Upper lobe of left lung (tissue), 6 donors: ENCODE measurements at regions not wholly inside any gene's neighbourhood (a gene's known extent, or its start where the extent isn't known, plus 50 kb on each side); places are given as distances from the start of the nearest gene placed in this dataset.

Source experiments
- ATAC-seq, 2 donors: fragments of 200-7000 bp; cut with Tn5 transposase; one replicate each; pipeline ENCODE4 v1.9.1; 2022; ENCODE audit warnings: mild to moderate bottlenecking in 2 of 2, moderate library complexity in 2 of 2; ENCODE audit not compliant: low FRiP score in 2 of 2
- DNase-seq, 2 donors: peaks; one replicate each; pipeline ENCODE4 v3.0.0-alpha.2; 2019 to 2020
- H3K27ac ChIP-seq, 4 donors: fragments of 200-600 bp; sonication (generic); one replicate each; pipeline ENCODE4 v1.5.1; 2016 to 2019
- H3K27me3 ChIP-seq, 4 donors: fragments of 200-600 bp; sonication (generic); one replicate each; pipeline ENCODE4 v1.5.1; 2017 to 2019
- H3K36me3 ChIP-seq, 4 donors: fragments of 200-600 bp; sonication (generic); one replicate each; pipeline ENCODE4 v1.5.1; 2016 to 2019
- H3K4me1 ChIP-seq, 4 donors: fragments of 200-600 bp; sonication (generic); one replicate each; pipeline ENCODE4 v1.5.1; 2018 to 2019
- H3K4me3 ChIP-seq, 4 donors: fragments of 200-600 bp; sonication (generic); one replicate each; pipeline ENCODE4 v1.5.1; 2017 to 2019; ENCODE audit warnings: mild to moderate bottlenecking in 2 of 4, moderate library complexity in 1 of 4
- H3K9me3 ChIP-seq, 4 donors: fragments of 200-600 bp; sonication (generic); one replicate each; pipeline ENCODE4 v1.5.1; 2018 to 2019
- EP300 ChIP-seq, 4 donors: sonication (generic); formaldehyde crosslinking; IDR thresholded peaks; one replicate each; pipeline ENCODE4 v1.5.1; 2017; ENCODE audit warnings: antibody characterized with exemption in 4 of 4, control low read depth in 2 of 4
- POLR2A ChIP-seq, 4 donors: fragments of 450-650 bp; IDR thresholded peaks; one replicate each; pipeline ENCODE4 v1.5.1; 2016 to 2017; ENCODE audit warnings: antibody characterized with exemption in 4 of 4, mild to moderate bottlenecking in 2 of 4
- POLR2AphosphoS5 ChIP-seq, 2 donors: sonication (generic); formaldehyde crosslinking; IDR thresholded peaks; one replicate each; pipeline ENCODE4 v1.5.1; 2017; ENCODE audit warnings: antibody characterized with exemption in 2 of 2
- WGBS, 2 donors: methylation state at CpG; one replicate each; pipeline ENCODE4 v1.1.5; 2017 to 2018; 5-methylcytosine and 5-hydroxymethylcytosine counted together
- TF ChIP-seq, protein P1 (sequence below), 6 experiments: fragments of 450-650 bp in 4 of 6; fragments of 200-600 bp in 2 of 6; sonication (generic) in 2 of 6; IDR thresholded peaks; one replicate each; pipeline ENCODE4 v1.5.1; 2016 to 2019; ENCODE audit warnings: antibody characterized with exemption in 6 of 6
- donor health status: DM: no; HTN: no; CAD: no; lungs with moderate emphysema.
- donor health status: DM: no; HTN: yes; CAD: no; lungs with severe emphysema.

DNA sequence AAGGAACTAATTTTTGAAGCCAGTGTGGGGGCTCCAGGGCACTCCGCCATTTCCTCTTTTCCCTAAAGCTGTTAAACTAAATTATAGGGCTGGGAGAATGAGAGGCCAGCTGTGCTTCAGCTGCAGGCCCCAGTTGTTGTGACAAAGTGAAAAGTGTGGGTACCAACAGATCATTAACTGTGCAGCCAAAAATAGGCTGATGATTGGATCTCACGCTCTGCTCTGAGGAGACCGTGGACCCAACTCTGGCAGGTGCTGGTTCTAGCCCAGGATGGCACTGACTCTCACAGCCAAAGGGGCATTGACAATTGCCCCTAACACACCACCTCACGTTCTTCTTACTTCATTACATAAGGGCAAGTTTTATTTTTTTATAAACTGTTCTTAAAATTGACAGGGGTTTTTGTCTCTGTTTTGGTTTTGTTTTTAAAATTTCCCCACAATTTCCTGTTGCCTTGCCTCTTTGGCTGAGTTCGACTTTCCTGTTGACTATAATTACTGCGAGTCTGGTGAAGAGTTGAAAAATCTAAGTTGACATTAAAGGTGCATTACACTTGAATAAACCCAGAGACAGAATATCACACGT is 391.0 kb downstream of the FGF9 start:
- ATAC-seq (no peak), DNase-seq (no peak)
- TF ChIP-seq, protein P1, sequence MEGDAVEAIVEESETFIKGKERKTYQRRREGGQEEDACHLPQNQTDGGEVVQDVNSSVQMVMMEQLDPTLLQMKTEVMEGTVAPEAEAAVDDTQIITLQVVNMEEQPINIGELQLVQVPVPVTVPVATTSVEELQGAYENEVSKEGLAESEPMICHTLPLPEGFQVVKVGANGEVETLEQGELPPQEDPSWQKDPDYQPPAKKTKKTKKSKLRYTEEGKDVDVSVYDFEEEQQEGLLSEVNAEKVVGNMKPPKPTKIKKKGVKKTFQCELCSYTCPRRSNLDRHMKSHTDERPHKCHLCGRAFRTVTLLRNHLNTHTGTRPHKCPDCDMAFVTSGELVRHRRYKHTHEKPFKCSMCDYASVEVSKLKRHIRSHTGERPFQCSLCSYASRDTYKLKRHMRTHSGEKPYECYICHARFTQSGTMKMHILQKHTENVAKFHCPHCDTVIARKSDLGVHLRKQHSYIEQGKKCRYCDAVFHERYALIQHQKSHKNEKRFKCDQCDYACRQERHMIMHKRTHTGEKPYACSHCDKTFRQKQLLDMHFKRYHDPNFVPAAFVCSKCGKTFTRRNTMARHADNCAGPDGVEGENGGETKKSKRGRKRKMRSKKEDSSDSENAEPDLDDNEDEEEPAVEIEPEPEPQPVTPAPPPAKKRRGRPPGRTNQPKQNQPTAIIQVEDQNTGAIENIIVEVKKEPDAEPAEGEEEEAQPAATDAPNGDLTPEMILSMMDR (IDR thresholded peaks at IDR 0.05), result no peak
- TF ChIP-seq EP300 (IDR thresholded peaks at IDR 0.05) (no peak), POLR2A (IDR thresholded peaks at IDR 0.05) (no peak), POLR2AphosphoS5 (IDR thresholded peaks at IDR 0.05) (no peak)
- Histone ChIP-seq H3K9me3 (no peaks in the 10 kb centered on the region), H3K4me3 (no peak overlapping the region), H3K27ac (peak overlapping the region; percentile 20 to 72 (median 42)), H3K27me3 (no peaks in the 10 kb centered on the region), H3K36me3 (no peaks in the 10 kb centered on the region), H3K4me1 (no peaks in the 10 kb centered on the region)
- 47 to 49% methylated on average over 7 of the region's 7 CpGs for WGBS, 2 donors

DNA sequence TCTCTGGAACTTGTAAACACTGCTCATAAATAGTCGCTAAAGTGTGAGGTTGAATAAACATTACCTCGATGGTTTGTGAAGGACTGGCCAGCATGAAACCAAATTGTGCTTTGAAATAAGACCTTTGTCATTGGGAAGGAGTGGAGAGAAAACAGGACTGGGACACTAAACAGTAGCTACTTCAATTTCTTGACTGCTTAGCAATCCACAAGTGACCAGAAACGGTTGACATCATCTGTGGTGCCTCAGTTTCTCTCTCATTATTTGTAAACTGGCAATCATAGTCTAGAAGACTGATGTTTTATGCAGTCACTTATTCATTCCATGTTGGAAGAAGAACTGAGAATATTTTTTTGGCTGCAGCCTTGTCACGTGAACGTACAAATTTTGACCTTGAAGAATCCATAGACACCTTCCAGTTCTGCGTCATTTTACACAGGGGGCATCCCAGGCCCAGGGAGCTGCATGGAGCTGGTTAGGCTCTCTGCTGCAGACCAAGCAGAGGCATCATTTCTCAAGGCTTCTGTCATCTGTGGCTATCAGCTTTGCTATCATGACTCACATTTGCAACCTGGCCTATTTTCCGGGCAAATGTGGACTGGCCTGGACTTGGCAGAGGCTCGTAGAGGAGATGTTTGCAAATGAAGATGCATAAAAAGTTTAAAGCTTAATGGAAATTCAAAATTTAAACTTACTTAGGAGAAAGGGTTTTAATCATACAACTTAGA is 391.8 kb downstream of the FGF9 start:
- Histone ChIP-seq H3K4me1 (no peaks in the 10 kb centered on the region), H3K4me3 (no peak overlapping the region), H3K9me3 (no peaks in the 10 kb centered on the region), H3K36me3 (no peaks in the 10 kb centered on the region), H3K27me3 (no peaks in the 10 kb centered on the region), H3K27ac (peak overlapping the region in 1 of 4 donors; percentile 15)
- WGBS, 2 donors, result 59 to 67% methylated on average over 8 of the region's 8 CpGs
- no peak for ATAC-seq
- DNase-seq, result no peak
- TF ChIP-seq POLR2A (IDR thresholded peaks at IDR 0.05) (no peak), EP300 (IDR thresholded peaks at IDR 0.05) (no peak), POLR2AphosphoS5 (IDR thresholded peaks at IDR 0.05) (no peak)
- TF ChIP-seq, protein P1 (IDR thresholded peaks at IDR 0.05), result no peak

DNA sequence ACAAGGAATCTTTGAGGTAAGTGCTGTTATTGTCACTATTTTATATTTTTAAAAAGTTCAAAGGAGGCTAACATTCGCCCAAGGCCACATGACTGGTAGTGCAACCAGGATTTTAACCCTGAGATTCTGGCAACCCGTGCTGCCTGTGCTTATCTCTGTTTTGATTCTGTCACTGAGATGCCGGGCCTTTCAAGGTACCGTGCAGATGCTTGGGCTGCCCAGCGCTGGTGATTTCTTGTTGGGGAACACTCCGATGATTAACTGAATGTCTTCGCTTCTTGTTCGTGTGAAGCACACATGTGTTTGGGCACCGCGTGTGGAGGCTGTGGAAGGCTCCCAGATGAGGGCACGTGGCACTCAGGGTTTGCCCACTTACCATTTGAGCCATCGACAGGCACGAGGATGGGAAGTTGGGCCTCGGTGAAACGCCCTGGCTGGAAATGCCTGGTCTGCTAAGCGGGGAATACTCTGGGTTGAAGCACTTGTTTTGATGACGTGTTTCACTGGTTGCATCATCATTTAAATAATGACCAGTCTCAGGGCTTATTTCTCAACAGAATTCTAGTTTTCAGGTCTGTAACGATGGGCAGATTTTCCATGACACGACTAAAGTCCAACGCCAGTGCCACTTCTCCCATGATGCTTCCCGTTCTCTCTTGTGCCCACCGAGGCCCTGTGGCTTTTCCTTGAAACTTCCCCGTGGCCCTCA is 392.7 kb downstream of the FGF9 start:
- H3K4me1 ChIP-seq, result no peaks in the 10 kb centered on the region
- ATAC-seq (no peak), DNase-seq (peak in 1 of 2 donors; percentile 8)
- H3K4me3 ChIP-seq, result no peak overlapping the region
- no peak overlapping the region for H3K27ac ChIP-seq
- no peak for TF ChIP-seq POLR2A (IDR thresholded peaks at IDR 0.05)
- TF ChIP-seq EP300 (IDR thresholded peaks at IDR 0.05), result no peak
- TF ChIP-seq POLR2AphosphoS5 (IDR thresholded peaks at IDR 0.05), result no peak
- TF ChIP-seq, protein P1 (IDR thresholded peaks at IDR 0.05), result no peak
- H3K27me3 ChIP-seq, result no peaks in the 10 kb centered on the region
- H3K36me3 ChIP-seq, result no peaks in the 10 kb centered on the region
- 86 to 92% methylated on average over 23 of the region's 23 CpGs for WGBS, 2 donors
- H3K9me3 ChIP-seq, result no peaks in the 10 kb centered on the region

DNA sequence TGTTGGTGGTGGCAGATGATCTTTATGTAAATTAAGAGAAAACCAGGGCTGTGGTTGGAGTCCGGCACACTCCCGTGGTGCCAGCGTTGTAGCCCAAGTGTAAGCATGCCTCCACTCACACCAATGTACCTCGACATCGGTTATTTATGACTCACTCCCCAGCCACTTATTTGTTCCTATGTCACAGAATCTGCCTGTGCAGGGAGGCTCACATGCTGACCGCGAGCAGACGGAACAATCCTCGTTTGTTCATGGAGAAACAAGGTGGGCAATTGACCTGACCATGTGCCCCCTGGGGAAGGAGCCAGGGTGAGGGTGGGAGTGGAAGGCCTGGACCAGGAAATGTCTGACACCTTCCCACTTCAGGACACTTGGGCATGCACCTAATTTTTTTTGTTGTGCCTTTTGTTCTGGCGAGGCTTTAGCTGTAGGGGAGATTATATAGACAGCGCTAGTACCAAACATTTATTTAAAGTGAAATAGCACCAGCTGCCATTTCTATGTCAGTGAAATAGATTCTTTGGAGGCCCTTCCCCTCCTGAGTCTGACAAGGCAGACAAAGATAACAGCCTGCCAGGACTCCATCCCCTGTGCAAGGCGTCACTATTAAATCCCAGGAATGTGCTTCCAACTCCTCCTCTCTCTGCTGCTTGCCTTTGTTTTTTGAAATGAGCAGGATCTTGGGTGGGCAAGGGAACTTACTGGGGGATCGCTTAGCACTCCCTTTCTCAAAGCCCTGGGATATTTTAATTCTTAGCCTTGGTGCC is 394.2 kb downstream of the FGF9 start:
- Histone ChIP-seq H3K4me3 (no peak overlapping the region), H3K27ac (no peak overlapping the region), H3K4me1 (no peaks in the 10 kb centered on the region), H3K27me3 (no peaks in the 10 kb centered on the region), H3K9me3 (no peaks in the 10 kb centered on the region), H3K36me3 (no peaks in the 10 kb centered on the region)
- TF ChIP-seq, protein P1 (IDR thresholded peaks at IDR 0.05), result no peak
- TF ChIP-seq POLR2A (IDR thresholded peaks at IDR 0.05) (no peak), POLR2AphosphoS5 (IDR thresholded peaks at IDR 0.05) (no peak), EP300 (IDR thresholded peaks at IDR 0.05) (no peak)
- no peak for ATAC-seq
- no peak for DNase-seq
- 61 to 75% methylated on average over 13 of the region's 13 CpGs for WGBS, 2 donors
